GM12878 (cell line): ENCODE measurements at regions not wholly inside any gene's neighbourhood (a gene's known extent, or its start where the extent isn't known, plus 50 kb on each side); places are given as distances from the start of the nearest gene placed in this dataset.

Experiments used
- ATAC-seq: fragments of 200-7000 bp; cut with Tn5 transposase; 3 replicates; pipeline ENCODE4 v1.9.1; 2020; ENCODE audit warnings: mild to moderate bottlenecking, moderate library complexity
- BruUV-seq: library from RNA; stranded (reverse); fragments of 400-500 nt; replicated peaks from 2 replicates; lab custom pipeline; 2021; lab: Mats Ljungman, UMichigan
- CTCF ChIA-PET: fragments of 300-600 bp; sonication (Branson Sonifier 250); formaldehyde crosslinking; extraction: SDS; loops from one replicate; lab custom pipeline; 2021; ENCODE audit warnings: inconsistent platforms; lab: Yijun Ruan, JAX
- POLR2A ChIA-PET: fragments of 350-600 bp; formaldehyde crosslinking; extraction: SDS; loops from one replicate; lab custom pipeline; 2021; ENCODE audit warnings: inconsistent platforms; lab: Charles Lee
- RAD21 ChIA-PET: fragments of 300-600 bp; sonication (Branson Sonifier 250); formaldehyde crosslinking; loops from one replicate; lab custom pipeline; 2023; ENCODE audit warnings: antibody characterized with exemption; ENCODE audit not compliant: unreplicated experiment; lab: Charles Lee
- SMC1A ChIA-PET: fragments of 300-600 bp; sonication (Branson Sonifier 250); formaldehyde crosslinking; loops from one replicate; lab custom pipeline; 2023; ENCODE audit not compliant: unreplicated experiment, uncharacterized antibody; lab: Charles Lee
- DNase-seq: peaks from one replicate; pipeline ENCODE4 v3.0.0-alpha.2; 2011; ENCODE audit warnings: low read depth, low spot score
- FAIRE-seq: peaks from 3 replicates; lab custom pipeline; 2011; peaks lifted over from hg19 to GRCh38; lab: Jason Lieb, UNC
- H2AFZ ChIP-seq: 2 replicates; pipeline ENCODE4 v1.6.0; 2011; ENCODE audit warnings: low read depth, low read length, control low read depth; ENCODE audit not compliant: control insufficient read depth
- H3K27ac ChIP-seq: 2 replicates; pipeline ENCODE4 v1.5.1; 2011; ENCODE audit warnings: control low read depth; ENCODE audit not compliant: control insufficient read depth, insufficient read depth
- H3K27me3 ChIP-seq, 2 experiments: replicated peaks in 1 of 2; 2 replicates each; pipeline versions ENCODE4 v1.6.0 to v1.6.1; 2011; ENCODE audit warnings: low read length in 1 of 2; ENCODE audit not compliant: control insufficient read depth in 2 of 2, insufficient read depth in 2 of 2
- H3K36me3 ChIP-seq, 2 experiments: 2 replicates each; pipeline ENCODE4 v1.5.1; 2011; ENCODE audit warnings: low read length in 1 of 2; ENCODE audit not compliant: control insufficient read depth in 2 of 2, insufficient read depth in 2 of 2
- H3K4me1 ChIP-seq: 2 replicates; pipeline ENCODE4 v1.6.1; 2011; ENCODE audit warnings: mild to moderate bottlenecking, low read length, moderate library complexity, mixed read lengths; ENCODE audit not compliant: control insufficient read depth, insufficient read depth
- H3K4me2 ChIP-seq: 2 replicates; pipeline ENCODE4 v1.6.0; 2011; ENCODE audit warnings: control low read depth; ENCODE audit not compliant: control insufficient read depth, insufficient read depth
- H3K4me3 ChIP-seq: fragments of 200-600 bp; sonication (generic); 2 replicates; pipeline ENCODE4 v1.5.1; 2016
- H3K79me2 ChIP-seq: 2 replicates; pipeline ENCODE4 v1.6.0; 2011; ENCODE audit warnings: low read length; ENCODE audit not compliant: control insufficient read depth, insufficient read depth
- H3K9ac ChIP-seq: 2 replicates; pipeline ENCODE4 v1.8.0; 2011; ENCODE audit warnings: low read length, control low read depth, mixed read lengths; ENCODE audit not compliant: control insufficient read depth, insufficient read depth
- H3K9me3 ChIP-seq: replicated peaks from 3 replicates; pipeline ENCODE4 v1.5.1; 2011; ENCODE audit warnings: mild to moderate bottlenecking, low read length; ENCODE audit not compliant: control insufficient read depth, insufficient read depth
- H4K20me1 ChIP-seq: 2 replicates; pipeline ENCODE4 v1.6.0; 2011; ENCODE audit not compliant: control insufficient read depth, insufficient read depth
- ASH2L ChIP-seq: fragments of 300-600, 200-600 bp; sonication (generic); IDR thresholded peaks from 2 replicates; pipeline ENCODE4 v1.6.1; 2017; ENCODE audit warnings: low read depth, mild to moderate bottlenecking, borderline replicate concordance
- CEBPB ChIP-seq, 2 experiments: fragments of 150-350 bp in 1 of 2; IDR thresholded peaks; 2 replicates each; pipeline ENCODE4 v1.6.1; 2012 to 2014; ENCODE audit warnings: low read depth in 2 of 2, low read length in 2 of 2, borderline replicate concordance in 1 of 2, inconsistent platforms in 1 of 2
- CHD1 ChIP-seq: IDR thresholded peaks from 2 replicates; pipeline ENCODE4 v1.6.1; 2012; ENCODE audit warnings: low read depth, low read length, improper control_type of control experiment
- DPF2 ChIP-seq: fragments of 450-650 bp; IDR thresholded peaks from 2 replicates; pipeline ENCODE4 v1.6.1; 2017; ENCODE audit warnings: mild to moderate bottlenecking
- E2F8 ChIP-seq: fragments of 450-650 bp; IDR thresholded peaks from 2 replicates; pipeline ENCODE4 v1.6.1; 2018; ENCODE audit warnings: mild to moderate bottlenecking, low read depth, moderate library complexity; ENCODE audit not compliant: partially characterized antibody
- HSF1 ChIP-seq: fragments of 150-350 bp; IDR thresholded peaks from 2 replicates; pipeline ENCODE4 v1.6.1; 2014; ENCODE audit warnings: mild to moderate bottlenecking, low read depth, low read length
- MYC ChIP-seq: IDR thresholded peaks from 2 replicates; pipeline ENCODE4 v1.6.1; 2011; ENCODE audit warnings: mild to moderate bottlenecking, low read length, moderate library complexity, inconsistent platforms; ENCODE audit not compliant: insufficient read depth, insufficient replicate concordance, insufficient read length, severe bottlenecking
- TCF7 ChIP-seq: IDR thresholded peaks from 2 replicates; pipeline ENCODE4 v1.6.1; 2014; ENCODE audit warnings: antibody characterized with exemption, borderline replicate concordance
- USF2 ChIP-seq: IDR thresholded peaks from 2 replicates; pipeline ENCODE4 v1.6.1; 2011; ENCODE audit warnings: low read depth, low read length, improper control_type of control experiment, borderline replicate concordance
- ZBTB4 ChIP-seq: fragments of 450-650 bp; formaldehyde crosslinking; IDR thresholded peaks from 2 replicates; pipeline ENCODE4 v1.4.0; 2022; ENCODE audit warnings: mild to moderate bottlenecking, moderate library complexity
- ZNF592 ChIP-seq: fragments of 450-650 bp; IDR thresholded peaks from 2 replicates; pipeline ENCODE4 v1.6.1; 2017; ENCODE audit warnings: mild to moderate bottlenecking, moderate library complexity
- WGBS: methylation state at CpG from one replicate; pipeline ENCODE4 v1.1.6; 2016; ENCODE audit warnings: low lambda C conversion rate; ENCODE audit not compliant: insufficient replicate concordance, insufficient coverage; ENCODE audit errors: missing lambda C conversion rate; 5-methylcytosine and 5-hydroxymethylcytosine counted together
- in situ Hi-C: fragments of 300-500 bp; cut with MboI; formaldehyde crosslinking; loops from 9 replicates; pipeline ENCODE4 v1.14.3; 2018; ENCODE audit warnings: mixed read lengths
- intact Hi-C: fragments of 100-400 bp; cut with micrococcal nuclease; formaldehyde crosslinking; loops from one replicate; pipeline ENCODE4 v1.14.2; 2022; ENCODE audit not compliant: unreplicated experiment

- in situ Hi-C loops, result no loop called here
- H3K27ac ChIP-seq, result no peak overlapping the region
- no peak overlapping the region for H3K9ac ChIP-seq
- no peak overlapping the region for H3K4me3 ChIP-seq
- no peak overlapping the region for H3K4me2 ChIP-seq
- H3K4me1 ChIP-seq, result no peaks in the 10 kb centered on the region
- no peak for FAIRE-seq
- H2AFZ ChIP-seq, result no peak overlapping the region
- no peak for ATAC-seq
- intact Hi-C loops, result no loop called here
- H3K79me2 ChIP-seq, result no peaks in the 10 kb centered on the region
- ChIA-PET SMC1A (interaction anchor here (1.0 to 1.3 kb wide), 2 partner anchors 14 to 27 kb away, joined by 3 read pairs; no protein-coding TSS in a partner anchor), RAD21 (no interaction called here), CTCF (no interaction called here), POLR2A (no interaction called here)
- no peak for DNase-seq
- BruUV-seq, result no TSS peak
- H3K36me3 ChIP-seq, result no peaks in the 10 kb centered on the region
- no peaks in the 10 kb centered on the region for H3K9me3 ChIP-seq
- H4K20me1 ChIP-seq, result no peaks in the 10 kb centered on the region
- no peaks in the 10 kb centered on the region for H3K27me3 ChIP-seq
- 8% methylated on average over 5 of the region's 5 CpGs for WGBS
- TF ChIP-seq ASH2L (no peak), DPF2 (no peak), HSF1 (no peak), CHD1 (no peak), MYC (no peak), ZNF592 (no peak), USF2 (no peak), CEBPB (IDR thresholded peaks at IDR 0.05; ENCODE audit: borderline replicate concordance in 1 of 2, low read depth in 2 of 2, low read length in 2 of 2) (no peak), ZBTB4 (CRISPR knock-in tag) (no peak), E2F8 (no peak), TCF7 (no peak)
These were observed 688.9 kb upstream of the KIF2B start for GRCh38 chr17:53133876-53134275.
